Astrocyte (in vitro differentiated cells and primary cell): ENCODE measurements at regions not wholly inside any gene's neighbourhood (a gene's known extent, or its start where the extent isn't known, plus 50 kb on each side); places are given as distances from the start of the nearest gene placed in this dataset.

ENCODE experiments used
- DNase-seq: peaks from one replicate; pipeline ENCODE4 v3.0.0-alpha.2; 2010; ENCODE audit warnings: low read depth
- FAIRE-seq: peaks from 2 replicates; lab custom pipeline; 2011; peaks lifted over from hg19 to GRCh38; lab: Jason Lieb, UNC
- H2AFZ ChIP-seq: 2 replicates; pipeline ENCODE4 v1.6.0; 2012; ENCODE audit warnings: low read depth, low read length, inconsistent platforms
- H3K27ac ChIP-seq: 2 replicates; pipeline ENCODE4 v1.5.1; 2011; ENCODE audit warnings: low read depth, low read length, inconsistent platforms
- H3K27me3 ChIP-seq: 2 replicates; pipeline ENCODE4 v1.6.0; 2011; ENCODE audit warnings: low read length, inconsistent platforms; ENCODE audit not compliant: insufficient read depth
- H3K36me3 ChIP-seq: 2 replicates; pipeline ENCODE4 v1.5.1; 2011; ENCODE audit warnings: low read length, inconsistent platforms; ENCODE audit not compliant: insufficient read depth
- H3K4me1 ChIP-seq: 2 replicates; pipeline ENCODE4 v1.5.1; 2011; ENCODE audit warnings: low read length, inconsistent platforms; ENCODE audit not compliant: insufficient read depth
- H3K4me2 ChIP-seq: 2 replicates; pipeline ENCODE4 v1.6.0; 2012; ENCODE audit warnings: low read length, inconsistent platforms
- H3K4me3 ChIP-seq: 2 replicates; pipeline ENCODE4 v1.5.1; 2011; ENCODE audit warnings: low read depth, mild to moderate bottlenecking, low read length, inconsistent platforms; ENCODE audit not compliant: insufficient read depth
- H3K79me2 ChIP-seq: 2 replicates; pipeline ENCODE4 v1.6.0; 2012; ENCODE audit warnings: mild to moderate bottlenecking, low read length, inconsistent platforms; ENCODE audit not compliant: insufficient read depth
- H3K9ac ChIP-seq: 2 replicates; pipeline ENCODE4 v1.6.0; 2012; ENCODE audit warnings: mild to moderate bottlenecking, low read length, inconsistent platforms
- H3K9me3 ChIP-seq: 2 replicates; pipeline ENCODE4 v1.5.1; 2012; ENCODE audit warnings: low read depth, mild to moderate bottlenecking, low read length, inconsistent platforms; ENCODE audit not compliant: insufficient read depth
- H4K20me1 ChIP-seq: 2 replicates; pipeline ENCODE4 v1.6.0; 2012; ENCODE audit warnings: low read length, inconsistent platforms; ENCODE audit not compliant: insufficient read depth
- H3K27ac Mint-ChIP-seq: one replicate; pipeline ENCODE4 v1.8.0; 2021; ENCODE audit warnings: mild to moderate bottlenecking, mixed read lengths; ENCODE audit not compliant: unreplicated experiment
- H3K27me3 Mint-ChIP-seq: one replicate; pipeline ENCODE4 v1.8.0; 2021; ENCODE audit warnings: low read depth, mixed read lengths; ENCODE audit not compliant: unreplicated experiment
- H3K36me3 Mint-ChIP-seq: one replicate; pipeline ENCODE4 v1.8.0; 2021; ENCODE audit warnings: low read depth, mixed read lengths; ENCODE audit not compliant: unreplicated experiment
- H3K4me1 Mint-ChIP-seq: one replicate; pipeline ENCODE4 v1.8.0; 2021; ENCODE audit warnings: low read depth, mixed read lengths; ENCODE audit not compliant: unreplicated experiment
- H3K4me3 Mint-ChIP-seq: one replicate; pipeline ENCODE4 v1.8.0; 2021; ENCODE audit warnings: mild to moderate bottlenecking, moderate library complexity, mixed read lengths; ENCODE audit not compliant: unreplicated experiment
- H3K9me3 Mint-ChIP-seq: one replicate; pipeline ENCODE4 v1.8.0; 2021; ENCODE audit warnings: mild to moderate bottlenecking, mixed read lengths; ENCODE audit not compliant: unreplicated experiment
- CTCF ChIP-seq: IDR thresholded peaks from 2 replicates; pipeline ENCODE4 v1.5.1; 2011; ENCODE audit warnings: low read depth, mild to moderate bottlenecking, inconsistent platforms, low read length, moderate library complexity; ENCODE audit not compliant: insufficient read depth
- EZH2 ChIP-seq: IDR thresholded peaks from 2 replicates; pipeline ENCODE4 v1.6.1; 2012; ENCODE audit warnings: mild to moderate bottlenecking, low read length, inconsistent platforms; ENCODE audit not compliant: insufficient read depth

- H3K27me3 ChIP-seq, result no peaks in the 10 kb centered on the region
- H3K4me1 Mint-ChIP-seq, result no peaks in the 10 kb centered on the region
- no peaks in the 10 kb centered on the region for H4K20me1 ChIP-seq
- no peaks in the 10 kb centered on the region for H3K4me1 ChIP-seq
- H3K9me3 ChIP-seq, result no peaks in the 10 kb centered on the region
- H3K4me3 ChIP-seq, result no peak overlapping the region
- no peak overlapping the region for H2AFZ ChIP-seq
- TF ChIP-seq CTCF, result no peak
- no peak for TF ChIP-seq EZH2
- no peak overlapping the region for H3K27ac ChIP-seq
- no peak overlapping the region for H3K4me2 ChIP-seq
- no peak overlapping the region for H3K27ac Mint-ChIP-seq
- FAIRE-seq, result no peak
- peaks cover 3% of the 10 kb centered on the region for H3K27me3 Mint-ChIP-seq
- no peak overlapping the region for H3K9ac ChIP-seq
- H3K4me3 Mint-ChIP-seq, result no peak overlapping the region
- DNase-seq, result no peak
- peaks cover 3% of the 10 kb centered on the region for H3K9me3 Mint-ChIP-seq
- no peaks in the 10 kb centered on the region for H3K79me2 ChIP-seq
- H3K36me3 ChIP-seq, result no peaks in the 10 kb centered on the region
- H3K36me3 Mint-ChIP-seq, result no peaks in the 10 kb centered on the region
Measured at GRCh38 chr5:152285764-152286163, 119.3 kb downstream of the NMUR2 start.

GRCh38 chr5:152282331-152282730 lies 122.7 kb downstream of the NMUR2 start:
- Histone ChIP-seq H2AFZ (no peak overlapping the region), H3K27me3 (no peaks in the 10 kb centered on the region), H3K4me3 (no peak overlapping the region), H3K36me3 (no peaks in the 10 kb centered on the region), H3K27ac (no peak overlapping the region), H3K4me1 (no peaks in the 10 kb centered on the region), H4K20me1 (no peaks in the 10 kb centered on the region), H3K9me3 (no peaks in the 10 kb centered on the region), H3K4me2 (no peak overlapping the region), H3K79me2 (no peaks in the 10 kb centered on the region), H3K9ac (no peak overlapping the region)
- H3K27me3 Mint-ChIP-seq, result peaks cover 7% of the 10 kb centered on the region
- no peak overlapping the region for H3K4me3 Mint-ChIP-seq
- no peaks in the 10 kb centered on the region for H3K36me3 Mint-ChIP-seq
- no peak overlapping the region for H3K27ac Mint-ChIP-seq
- TF ChIP-seq CTCF (no peak), EZH2 (no peak)
- DNase-seq (no peak), FAIRE-seq (no peak)
- no peaks in the 10 kb centered on the region for H3K4me1 Mint-ChIP-seq
- H3K9me3 Mint-ChIP-seq, result peaks cover 4% of the 10 kb centered on the region

- H3K4me1 ChIP-seq, result no peaks in the 10 kb centered on the region
- no peak overlapping the region for H3K9ac ChIP-seq
- Mint-ChIP-seq H3K27me3 (peaks cover 4% of the 10 kb centered on the region), H3K4me3 (no peak overlapping the region), H3K27ac (no peak overlapping the region), H3K4me1 (peaks cover 4% of the 10 kb centered on the region), H3K36me3 (no peaks in the 10 kb centered on the region), H3K9me3 (peaks cover 4% of the 10 kb centered on the region)
- TF ChIP-seq EZH2 (no peak), CTCF (no peak)
- no peak overlapping the region for H3K4me3 ChIP-seq
- FAIRE-seq (no peak), DNase-seq (no peak)
- H3K27me3 ChIP-seq, result no peaks in the 10 kb centered on the region
- H3K4me2 ChIP-seq, result no peak overlapping the region
- no peaks in the 10 kb centered on the region for H3K9me3 ChIP-seq
- H3K36me3 ChIP-seq, result no peaks in the 10 kb centered on the region
- no peaks in the 10 kb centered on the region for H4K20me1 ChIP-seq
- H2AFZ ChIP-seq, result no peak overlapping the region
- no peak overlapping the region for H3K27ac ChIP-seq
- H3K79me2 ChIP-seq, result no peaks in the 10 kb centered on the region
Measured at GRCh38 chr5:152277936-152278335, 127.1 kb downstream of the NMUR2 start.
